ENCODE measurements at regions not wholly inside any gene's neighbourhood (a gene's known extent, or its start where the extent isn't known, plus 50 kb on each side); places are given as distances from the start of the nearest gene placed in this dataset.

DNA sequence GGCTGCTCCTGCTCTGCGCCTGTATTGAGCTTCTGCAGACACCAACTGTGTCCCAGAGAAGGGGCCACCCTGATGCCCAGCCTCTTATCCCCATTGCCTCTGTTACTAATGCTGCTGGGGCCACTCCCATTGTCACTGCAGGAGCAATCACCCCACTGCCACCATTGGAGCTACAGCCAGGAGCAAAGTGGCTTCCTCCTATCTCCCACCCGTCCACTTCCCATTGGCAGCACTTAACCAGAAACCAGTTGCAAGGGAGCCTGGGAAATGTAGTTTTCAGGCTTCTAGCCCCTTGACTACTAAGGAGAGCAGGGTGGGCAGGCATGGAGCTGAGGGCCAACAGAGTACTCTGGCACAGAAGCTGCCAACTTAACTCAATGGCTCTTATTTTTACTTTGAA lies 55.9 kb upstream of the KLF13 start:
- no peak for ATAC-seq
- TF ChIP-seq POLR2AphosphoS5 (IDR thresholded peaks at IDR 0.05): no peak
- no peak for TF ChIP-seq EP300 (IDR thresholded peaks at IDR 0.05)
- TF ChIP-seq POLR2A (IDR thresholded peaks at IDR 0.05): no peak
- TF ChIP-seq CTCF (IDR thresholded peaks at IDR 0.05): no peak
- Histone ChIP-seq H3K27me3 (no peaks in the 10 kb centered on the region), H3K4me3 (no peak overlapping the region), H3K36me3 (no peaks in the 10 kb centered on the region), H3K4me1 (peaks cover 0 to 4% (median 0%) of the 10 kb centered on the region in 3 donors), H3K9me3 (no peaks in the 10 kb centered on the region), H3K27ac (no peak overlapping the region)
- WGBS, 2 donors (ENCODE audit: low coverage in 1 of 2): 83% methylated on average over 2 of the region's 2 CpGs; no CpG with 5 or more reads in 1 of the 2 donors

GRCh38 chr15:31271224-31271635 lies 55.4 kb upstream of the KLF13 start:
- no peaks in the 10 kb centered on the region for H3K4me1 ChIP-seq
- H3K4me3 ChIP-seq: no peak overlapping the region
- no peak overlapping the region for H3K27ac ChIP-seq
- WGBS, 2 donors (ENCODE audit: low coverage in 1 of 2): 37 to 73% methylated on average over 2 to 5 of the region's 10 CpGs
- no peaks in the 10 kb centered on the region for H3K36me3 ChIP-seq
- no peak for ATAC-seq
- TF ChIP-seq CTCF (IDR thresholded peaks at IDR 0.05) (no peak), POLR2AphosphoS5 (IDR thresholded peaks at IDR 0.05) (no peak), EP300 (IDR thresholded peaks at IDR 0.05) (no peak), POLR2A (IDR thresholded peaks at IDR 0.05) (no peak)
- H3K9me3 ChIP-seq: no peaks in the 10 kb centered on the region
- H3K27me3 ChIP-seq: no peaks in the 10 kb centered on the region

DNA sequence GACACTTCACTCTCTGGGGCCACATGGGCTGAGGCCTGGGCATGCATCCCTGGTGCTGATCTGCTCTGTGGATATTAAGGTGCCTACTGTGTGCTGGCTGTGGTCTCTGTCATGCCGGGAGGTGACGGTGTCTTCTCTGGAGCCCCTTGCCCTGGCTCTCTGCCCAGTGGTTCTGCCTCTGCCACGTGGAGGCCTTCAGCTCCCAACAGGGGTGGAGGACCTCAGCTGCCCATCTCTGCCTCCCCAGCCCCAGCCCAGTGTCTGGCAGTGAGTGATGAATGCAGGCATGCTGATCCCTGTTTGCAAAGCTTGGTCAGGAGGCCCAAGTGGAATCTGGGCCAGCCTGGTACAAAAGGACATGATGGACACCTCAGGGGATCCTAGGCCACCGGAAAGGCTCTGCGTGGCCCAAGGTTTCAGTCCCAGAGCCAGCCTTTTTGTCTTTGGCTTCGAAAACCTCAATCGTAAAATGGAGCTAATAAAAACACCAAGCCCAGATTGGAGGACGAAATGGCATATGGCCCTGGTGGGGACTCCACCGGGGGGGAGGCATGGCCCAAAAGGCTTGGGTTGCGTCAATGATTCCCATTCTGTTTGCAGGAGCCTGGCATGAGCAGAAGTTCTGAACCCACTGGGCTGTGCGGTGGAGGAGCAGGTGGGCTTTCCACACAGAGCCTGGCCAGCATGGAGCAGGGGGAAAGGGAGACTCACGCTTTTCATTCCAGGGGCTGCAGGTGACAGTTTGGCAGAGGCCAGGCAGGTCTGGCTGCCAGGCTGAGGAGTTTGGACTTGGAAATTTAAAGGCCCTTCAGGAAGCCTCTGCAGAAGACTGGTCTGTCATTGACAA lies 54.7 kb upstream of the KLF13 start:
- no peaks in the 10 kb centered on the region for H3K36me3 ChIP-seq
- no peak overlapping the region for H3K27ac ChIP-seq
- H3K9me3 ChIP-seq: no peaks in the 10 kb centered on the region
- TF ChIP-seq CTCF (IDR thresholded peaks at IDR 0.05): no peak
- TF ChIP-seq EP300 (IDR thresholded peaks at IDR 0.05): no peak
- TF ChIP-seq POLR2AphosphoS5 (IDR thresholded peaks at IDR 0.05): no peak
- no peak for TF ChIP-seq POLR2A (IDR thresholded peaks at IDR 0.05)
- no peaks in the 10 kb centered on the region for H3K4me1 ChIP-seq
- H3K27me3 ChIP-seq: no peaks in the 10 kb centered on the region
- H3K4me3 ChIP-seq: no peak overlapping the region
- no peak for ATAC-seq
- WGBS, 2 donors (ENCODE audit: low coverage in 1 of 2): 100% methylated on average over 1 to 2 of the region's 12 CpGs

GRCh38 chr15:31272558-31273257 lies 53.9 kb upstream of the KLF13 start:
- TF ChIP-seq CTCF (IDR thresholded peaks at IDR 0.05) (no peak), POLR2A (IDR thresholded peaks at IDR 0.05) (no peak), POLR2AphosphoS5 (IDR thresholded peaks at IDR 0.05) (no peak), EP300 (IDR thresholded peaks at IDR 0.05) (no peak)
- H3K4me1 ChIP-seq: no peaks in the 10 kb centered on the region
- no peaks in the 10 kb centered on the region for H3K9me3 ChIP-seq
- H3K27me3 ChIP-seq: no peaks in the 10 kb centered on the region
- 50 to 89% methylated on average over 4 to 5 of the region's 14 CpGs for WGBS, 2 donors (ENCODE audit: low coverage in 1 of 2)
- no peaks in the 10 kb centered on the region for H3K36me3 ChIP-seq
- ATAC-seq: no peak
- no peak overlapping the region for H3K4me3 ChIP-seq
- H3K27ac ChIP-seq: no peak overlapping the region
